Anterior cingulate cortex (tissue), 58 donors: ENCODE measurements at regions not wholly inside any gene's neighbourhood (a gene's known extent, or its start where the extent isn't known, plus 50 kb on each side); places are given as distances from the start of the nearest gene placed in this dataset.

Source experiments
- DNase-seq, 58 donors: peaks; one replicate each; lab custom pipeline; 2025; lab: John Stamatoyannopoulos, UW

GRCh38 chr5:68950125-68950524 lies 143.7 kb upstream of the SLC30A5 start:
- DNase-seq, result peak in 23 of 58 donors; percentile 1 to 58 (median 9)

GRCh38 chr5:68950930-68951329 lies 142.9 kb upstream of the SLC30A5 start:
- no peak for DNase-seq

GRCh38 chr5:68953231-68953874 lies 140.5 kb upstream of the SLC30A5 start:
- no peak for DNase-seq

- DNase-seq, result no peak
Measured at GRCh38 chr5:68953875-68954617, 139.8 kb upstream of the SLC30A5 start.

- DNase-seq, result no peak
Measured at GRCh38 chr5:68954618-68954910, 139.2 kb upstream of the SLC30A5 start.

GRCh38 chr5:68957591-68957990 lies 136.2 kb upstream of the SLC30A5 start:
- DNase-seq, result no peak

GRCh38 chr5:68958428-68958827 lies 135.4 kb upstream of the SLC30A5 start:
- no peak for DNase-seq

- DNase-seq, result no peak
Measured at GRCh38 chr5:68960456-68960855, 133.4 kb upstream of the SLC30A5 start.

- no peak for DNase-seq
Measured at GRCh38 chr5:68960961-68961360, 132.9 kb upstream of the SLC30A5 start.

- no peak for DNase-seq
Measured at GRCh38 chr5:68961762-68962161, 132.1 kb upstream of the SLC30A5 start.

GRCh38 chr5:68962757-68963484 lies 130.9 kb upstream of the SLC30A5 start:
- DNase-seq, result peak in 51 of 58 donors; percentile 7 to 75 (median 37)

- DNase-seq, result no peak
Measured at GRCh38 chr5:68964679-68965078, 129.1 kb upstream of the SLC30A5 start.

GRCh38 chr5:68965926-68966325 lies 127.9 kb upstream of the SLC30A5 start:
- DNase-seq, result no peak

- DNase-seq, result no peak
Measured at GRCh38 chr5:68966596-68966995, 127.2 kb upstream of the SLC30A5 start.

- DNase-seq, result no peak
Measured at GRCh38 chr5:68968429-68968828, 125.4 kb upstream of the SLC30A5 start.

- peak in 1 of 58 donors; percentile 12 for DNase-seq
Measured at GRCh38 chr5:68970617-68971016, 123.2 kb upstream of the SLC30A5 start.

GRCh38 chr5:68973696-68974095 lies 120.1 kb upstream of the SLC30A5 start:
- DNase-seq, result no peak

- DNase-seq, result no peak
Measured at GRCh38 chr5:68983043-68983442, 110.8 kb upstream of the SLC30A5 start.

- DNase-seq, result no peak
Measured at GRCh38 chr5:68983959-68984358, 109.9 kb upstream of the SLC30A5 start.

- no peak for DNase-seq
Measured at GRCh38 chr5:68991279-68992084, 102.3 kb upstream of the SLC30A5 start.

- no peak for DNase-seq
Measured at GRCh38 chr5:68994645-68995044, 99.2 kb upstream of the SLC30A5 start.
